Endothelial cell of umbilical vein (primary cell): ENCODE measurements at regions not wholly inside any gene's neighbourhood (a gene's known extent, or its start where the extent isn't known, plus 50 kb on each side); places are given as distances from the start of the nearest gene placed in this dataset.

ENCODE experiments used
- EZH2 ChIP-seq: IDR thresholded peaks from 2 replicates; pipeline ENCODE4 v1.6.1; 2012; ENCODE audit warnings: borderline replicate concordance, low read depth, mild to moderate bottlenecking, moderate library complexity, low read length, inconsistent platforms; ENCODE audit not compliant: severe bottlenecking
- FOS ChIP-seq: IDR thresholded peaks from 2 replicates; pipeline ENCODE4 v1.6.1; 2011; ENCODE audit warnings: mild to moderate bottlenecking, low read length, moderate library complexity, borderline replicate concordance; ENCODE audit not compliant: insufficient read depth
- JUN ChIP-seq: IDR thresholded peaks from 2 replicates; pipeline ENCODE4 v1.6.1; 2011; ENCODE audit warnings: borderline replicate concordance, low read depth; ENCODE audit not compliant: insufficient read length, insufficient read depth
- MYC ChIP-seq: IDR thresholded peaks from one replicate; pipeline ENCODE4 v1.6.1; 2011; ENCODE audit warnings: mild to moderate bottlenecking, low read depth, low read length
- POLR2A ChIP-seq: IDR thresholded peaks from 2 replicates; pipeline ENCODE4 v1.6.1; 2012; ENCODE audit warnings: low read depth, mild to moderate bottlenecking, control low read depth, low read length
- POLR2AphosphoS5 ChIP-seq: IDR thresholded peaks from 2 replicates; pipeline ENCODE4 v1.6.1; 2012; ENCODE audit warnings: low read depth, mild to moderate bottlenecking, control low read depth, low read length, moderate library complexity; ENCODE audit not compliant: insufficient read depth
- TF ChIP-seq, protein P1 (sequence below), 2 donors: IDR thresholded peaks; 1 replicate in 1 of 2; 2 replicates in 1 of 2; pipeline ENCODE4 v1.5.1; 2011; ENCODE audit warnings: low read length in 2 of 2, mild to moderate bottlenecking in 2 of 2, moderate library complexity in 2 of 2, control low read depth in 1 of 2, inconsistent platforms in 1 of 2, low read depth in 1 of 2; ENCODE audit not compliant: insufficient read depth in 1 of 2; ENCODE audit errors: extremely low read depth in 1 of 2
- TF ChIP-seq, protein P2 (sequence below): IDR thresholded peaks from 2 replicates; pipeline ENCODE4 v1.6.1; 2011; ENCODE audit not compliant: insufficient read depth, insufficient read length

GRCh38 chr2:64361151-64361938 is 92.6 kb upstream of the LGALSL start:
- TF ChIP-seq, protein P1, sequence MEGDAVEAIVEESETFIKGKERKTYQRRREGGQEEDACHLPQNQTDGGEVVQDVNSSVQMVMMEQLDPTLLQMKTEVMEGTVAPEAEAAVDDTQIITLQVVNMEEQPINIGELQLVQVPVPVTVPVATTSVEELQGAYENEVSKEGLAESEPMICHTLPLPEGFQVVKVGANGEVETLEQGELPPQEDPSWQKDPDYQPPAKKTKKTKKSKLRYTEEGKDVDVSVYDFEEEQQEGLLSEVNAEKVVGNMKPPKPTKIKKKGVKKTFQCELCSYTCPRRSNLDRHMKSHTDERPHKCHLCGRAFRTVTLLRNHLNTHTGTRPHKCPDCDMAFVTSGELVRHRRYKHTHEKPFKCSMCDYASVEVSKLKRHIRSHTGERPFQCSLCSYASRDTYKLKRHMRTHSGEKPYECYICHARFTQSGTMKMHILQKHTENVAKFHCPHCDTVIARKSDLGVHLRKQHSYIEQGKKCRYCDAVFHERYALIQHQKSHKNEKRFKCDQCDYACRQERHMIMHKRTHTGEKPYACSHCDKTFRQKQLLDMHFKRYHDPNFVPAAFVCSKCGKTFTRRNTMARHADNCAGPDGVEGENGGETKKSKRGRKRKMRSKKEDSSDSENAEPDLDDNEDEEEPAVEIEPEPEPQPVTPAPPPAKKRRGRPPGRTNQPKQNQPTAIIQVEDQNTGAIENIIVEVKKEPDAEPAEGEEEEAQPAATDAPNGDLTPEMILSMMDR (IDR thresholded peaks at IDR 0.05; ENCODE audit: extremely low read depth in 1 of 2, insufficient read depth in 1 of 2, low read depth in 1 of 2, low read length in 2 of 2) = no peak
- TF ChIP-seq EZH2 (no peak), POLR2A (no peak), MYC (no peak), POLR2AphosphoS5 (no peak), FOS (no peak), JUN (no peak)
- TF ChIP-seq, protein P2, sequence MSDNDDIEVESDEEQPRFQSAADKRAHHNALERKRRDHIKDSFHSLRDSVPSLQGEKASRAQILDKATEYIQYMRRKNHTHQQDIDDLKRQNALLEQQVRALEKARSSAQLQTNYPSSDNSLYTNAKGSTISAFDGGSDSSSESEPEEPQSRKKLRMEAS = no peak
